ENCODE measurements at regions not wholly inside any gene's neighbourhood (a gene's known extent, or its start where the extent isn't known, plus 50 kb on each side); places are given as distances from the start of the nearest gene placed in this dataset.

- Histone ChIP-seq H3K9ac (ENCODE audit: low read length) (no peak overlapping the region), H3K4me3 (ENCODE audit: low read depth, low read length, poor library complexity, severe bottlenecking) (no peak overlapping the region), H3K4me2 (ENCODE audit: low read length) (no peak overlapping the region), H3K9me2 (ENCODE audit: low read depth, low read length) (no peaks in the 10 kb centered on the region), H3K36me3 (ENCODE audit: insufficient read depth, low read length) (no peaks in the 10 kb centered on the region), H3K79me2 (ENCODE audit: insufficient read depth, low read length) (no peaks in the 10 kb centered on the region), H3K4me1 (ENCODE audit: insufficient read depth, low read length, severe bottlenecking) (no peaks in the 10 kb centered on the region), H3F3A (ENCODE audit: insufficient read depth, low read length) (no peaks in the 10 kb centered on the region), H2AFZ (ENCODE audit: low read length) (no peak overlapping the region), H3K27ac (ENCODE audit: low read depth, low read length, poor library complexity, severe bottlenecking) (no peak overlapping the region), H4K20me1 (ENCODE audit: insufficient read depth, low read length) (no peaks in the 10 kb centered on the region), H3K9me3 (ENCODE audit: low read length) (no peaks in the 10 kb centered on the region), H3K27me3 (ENCODE audit: insufficient read depth, low read length) (0 out of 2 replicates have a peak, but pooled peaks cover 2% of the 10 kb centered on the region)
- TF ChIP-seq EZH2 (IDR thresholded peaks at IDR 0.05; ENCODE audit: borderline replicate concordance, low read length), result no peak
- TF ChIP-seq, protein P1, sequence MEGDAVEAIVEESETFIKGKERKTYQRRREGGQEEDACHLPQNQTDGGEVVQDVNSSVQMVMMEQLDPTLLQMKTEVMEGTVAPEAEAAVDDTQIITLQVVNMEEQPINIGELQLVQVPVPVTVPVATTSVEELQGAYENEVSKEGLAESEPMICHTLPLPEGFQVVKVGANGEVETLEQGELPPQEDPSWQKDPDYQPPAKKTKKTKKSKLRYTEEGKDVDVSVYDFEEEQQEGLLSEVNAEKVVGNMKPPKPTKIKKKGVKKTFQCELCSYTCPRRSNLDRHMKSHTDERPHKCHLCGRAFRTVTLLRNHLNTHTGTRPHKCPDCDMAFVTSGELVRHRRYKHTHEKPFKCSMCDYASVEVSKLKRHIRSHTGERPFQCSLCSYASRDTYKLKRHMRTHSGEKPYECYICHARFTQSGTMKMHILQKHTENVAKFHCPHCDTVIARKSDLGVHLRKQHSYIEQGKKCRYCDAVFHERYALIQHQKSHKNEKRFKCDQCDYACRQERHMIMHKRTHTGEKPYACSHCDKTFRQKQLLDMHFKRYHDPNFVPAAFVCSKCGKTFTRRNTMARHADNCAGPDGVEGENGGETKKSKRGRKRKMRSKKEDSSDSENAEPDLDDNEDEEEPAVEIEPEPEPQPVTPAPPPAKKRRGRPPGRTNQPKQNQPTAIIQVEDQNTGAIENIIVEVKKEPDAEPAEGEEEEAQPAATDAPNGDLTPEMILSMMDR (IDR thresholded peaks at IDR 0.05; ENCODE audit: low read length), result no peak
Measured at GRCh38 chr10:63719226-63719856, 198.1 kb downstream of the REEP3 start.

GRCh38 chr10:63720072-63720537 is 198.9 kb downstream of the REEP3 start:
- Histone ChIP-seq H3F3A (ENCODE audit: insufficient read depth, low read length) (no peaks in the 10 kb centered on the region), H2AFZ (ENCODE audit: low read length) (no peak overlapping the region), H3K36me3 (ENCODE audit: insufficient read depth, low read length) (no peaks in the 10 kb centered on the region), H3K4me2 (ENCODE audit: low read length) (no peak overlapping the region), H3K79me2 (ENCODE audit: insufficient read depth, low read length) (no peaks in the 10 kb centered on the region), H3K9me3 (ENCODE audit: low read length) (no peaks in the 10 kb centered on the region), H3K9ac (ENCODE audit: low read length) (no peak overlapping the region), H3K9me2 (ENCODE audit: low read depth, low read length) (no peaks in the 10 kb centered on the region), H3K4me3 (ENCODE audit: low read depth, low read length, poor library complexity, severe bottlenecking) (no peak overlapping the region), H3K27ac (ENCODE audit: low read depth, low read length, poor library complexity, severe bottlenecking) (no peak overlapping the region), H3K4me1 (ENCODE audit: insufficient read depth, low read length, severe bottlenecking) (no peaks in the 10 kb centered on the region), H3K27me3 (ENCODE audit: insufficient read depth, low read length) (0 out of 2 replicates have a peak, but pooled peaks cover 7% of the 10 kb centered on the region), H4K20me1 (ENCODE audit: insufficient read depth, low read length) (no peaks in the 10 kb centered on the region)
- no peak for TF ChIP-seq EZH2 (IDR thresholded peaks at IDR 0.05; ENCODE audit: borderline replicate concordance, low read length)
- TF ChIP-seq, protein P1 (IDR thresholded peaks at IDR 0.05; ENCODE audit: low read length), result peak; percentile 92

DNA sequence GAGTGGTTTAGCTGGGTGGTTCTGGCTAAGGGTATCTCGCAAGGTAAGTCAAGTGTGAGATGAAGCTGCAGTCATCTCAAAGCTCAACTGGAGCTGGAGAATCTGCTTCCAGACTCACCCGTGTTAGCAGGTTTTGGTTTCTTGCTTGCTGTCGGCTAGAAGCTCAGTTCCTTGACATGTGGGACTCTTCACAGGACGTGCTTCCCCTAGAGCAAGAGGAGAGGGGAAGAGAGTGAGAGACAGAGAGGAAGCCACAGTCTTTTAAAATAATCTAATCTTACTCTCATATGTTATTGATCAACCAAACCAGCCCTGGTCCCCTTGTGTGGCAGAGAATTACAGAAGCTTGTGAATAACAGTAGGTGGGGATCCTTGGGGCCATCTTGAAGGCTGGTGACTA is 199.5 kb downstream of the REEP3 start:
- H3K36me3 ChIP-seq (ENCODE audit: insufficient read depth, low read length), result no peaks in the 10 kb centered on the region
- H3K27ac ChIP-seq (ENCODE audit: low read depth, low read length, poor library complexity, severe bottlenecking), result no peak overlapping the region
- no peak overlapping the region for H2AFZ ChIP-seq (ENCODE audit: low read length)
- H4K20me1 ChIP-seq (ENCODE audit: insufficient read depth, low read length), result no peaks in the 10 kb centered on the region
- H3K9me2 ChIP-seq (ENCODE audit: low read depth, low read length), result no peaks in the 10 kb centered on the region
- H3K4me1 ChIP-seq (ENCODE audit: insufficient read depth, low read length, severe bottlenecking), result no peaks in the 10 kb centered on the region
- no peaks in the 10 kb centered on the region for H3K9me3 ChIP-seq (ENCODE audit: low read length)
- TF ChIP-seq EZH2 (IDR thresholded peaks at IDR 0.05; ENCODE audit: borderline replicate concordance, low read length), result no peak
- TF ChIP-seq, protein P1 (IDR thresholded peaks at IDR 0.05; ENCODE audit: low read length), result no peak
- no peaks in the 10 kb centered on the region for H3F3A ChIP-seq (ENCODE audit: insufficient read depth, low read length)
- H3K4me2 ChIP-seq (ENCODE audit: low read length), result no peak overlapping the region
- no peak overlapping the region for H3K9ac ChIP-seq (ENCODE audit: low read length)
- H3K4me3 ChIP-seq (ENCODE audit: low read depth, low read length, poor library complexity, severe bottlenecking), result no peak overlapping the region
- no peaks in the 10 kb centered on the region for H3K79me2 ChIP-seq (ENCODE audit: insufficient read depth, low read length)
- 0 out of 2 replicates have a peak, but pooled peaks cover 7% of the 10 kb centered on the region for H3K27me3 ChIP-seq (ENCODE audit: insufficient read depth, low read length)
